IMR-90 (cell line): ENCODE measurements at regions not wholly inside any gene's neighbourhood (a gene's known extent, or its start where the extent isn't known, plus 50 kb on each side); places are given as distances from the start of the nearest gene placed in this dataset.

Source experiments
- ATAC-seq: fragments of 200-7000 bp; cut with Tn5 transposase; 2 replicates; pipeline ENCODE4 v1.9.1; 2020; ENCODE audit warnings: low read depth, mild to moderate bottlenecking, moderate library complexity
- BruUV-seq: library from RNA; stranded (reverse); fragments of 400-500 nt; replicated peaks from 2 replicates; lab custom pipeline; 2021; lab: Mats Ljungman, UMichigan
- CTCF ChIA-PET: fragments of 300-600 bp; formaldehyde crosslinking; extraction: SDS; loops from one replicate; lab custom pipeline; 2021; ENCODE audit warnings: antibody characterized with exemption; lab: Yijun Ruan, JAX
- POLR2A ChIA-PET: fragments of 300-600 bp; sonication (Branson Sonifier 250); formaldehyde crosslinking; loops from one replicate; lab custom pipeline; 2022; ENCODE audit warnings: antibody characterized with exemption; ENCODE audit not compliant: unreplicated experiment; lab: Charles Lee
- DNase-seq: peaks from one replicate; pipeline ENCODE4 v3.0.0; 2013
- H2AFZ ChIP-seq: replicated peaks from 2 replicates; pipeline ENCODE3; 2013; ENCODE audit warnings: low read length, mild to moderate bottlenecking; ENCODE audit not compliant: poor library complexity
- H2AK5ac ChIP-seq: 2 replicates; pipeline ENCODE4 v1.6.1; 2013; ENCODE audit warnings: low read depth, low read length, inconsistent platforms
- H2AK9ac ChIP-seq: replicated peaks from 2 replicates; pipeline ENCODE3; 2013; ENCODE audit warnings: mild to moderate bottlenecking, low read depth, low read length, moderate library complexity; ENCODE audit not compliant: poor library complexity
- H2BK120ac ChIP-seq: 2 replicates; pipeline ENCODE4 v1.6.1; 2013; ENCODE audit warnings: low read depth, low read length, inconsistent platforms
- H2BK15ac ChIP-seq: 3 replicates; pipeline ENCODE4 v1.6.1; 2013; ENCODE audit warnings: low read depth, low read length, inconsistent platforms
- H2BK20ac ChIP-seq: 2 replicates; pipeline ENCODE4 v1.6.1; 2013; ENCODE audit warnings: low read depth, mild to moderate bottlenecking, inconsistent platforms, low read length, moderate library complexity
- H2BK5ac ChIP-seq: 2 replicates; pipeline ENCODE4 v1.6.1; 2013; ENCODE audit warnings: mild to moderate bottlenecking, low read depth, low read length, inconsistent platforms; ENCODE audit not compliant: poor library complexity, severe bottlenecking
- H3K14ac ChIP-seq: replicated peaks from 2 replicates; pipeline ENCODE4 v1.6.1; 2013; ENCODE audit warnings: low read depth, low read length, inconsistent platforms
- H3K18ac ChIP-seq: 2 replicates; pipeline ENCODE4 v1.6.1; 2013; ENCODE audit warnings: low read depth, low read length, control low read depth
- H3K23ac ChIP-seq: 2 replicates; pipeline ENCODE4 v1.6.1; 2013; ENCODE audit warnings: low read depth, low read length, inconsistent platforms
- H3K27ac ChIP-seq: 2 replicates; pipeline ENCODE4 v1.5.1; 2013; ENCODE audit warnings: mild to moderate bottlenecking, control low read depth, low read length; ENCODE audit not compliant: insufficient read depth
- H3K27me3 ChIP-seq: 2 replicates; pipeline ENCODE4 v1.6.1; 2013; ENCODE audit warnings: low read length; ENCODE audit not compliant: control insufficient read depth, insufficient read depth
- H3K36me3 ChIP-seq: 2 replicates; pipeline ENCODE4 v1.6.1; 2013; ENCODE audit warnings: low read length, mixed read lengths; ENCODE audit not compliant: control insufficient read depth, insufficient read depth
- H3K4ac ChIP-seq: 2 replicates; pipeline ENCODE4 v1.6.1; 2013; ENCODE audit warnings: low read depth, low read length, inconsistent platforms
- H3K4me1 ChIP-seq: 2 replicates; pipeline ENCODE4 v1.6.1; 2013; ENCODE audit warnings: low read length, mixed read lengths; ENCODE audit not compliant: control insufficient read depth, insufficient read depth
- H3K4me2 ChIP-seq: 2 replicates; pipeline ENCODE4 v1.6.1; 2013; ENCODE audit warnings: low read depth, mild to moderate bottlenecking, control low read depth, low read length, moderate library complexity
- H3K4me3 ChIP-seq: 2 replicates; pipeline ENCODE4 v1.5.1; 2013; ENCODE audit warnings: low read depth, mild to moderate bottlenecking, control low read depth, low read length, moderate library complexity; ENCODE audit not compliant: insufficient read depth
- H3K56ac ChIP-seq: 2 replicates; pipeline ENCODE4 v1.6.1; 2013; ENCODE audit warnings: low read length, inconsistent platforms; ENCODE audit not compliant: insufficient read depth; ENCODE audit errors: extremely low read depth
- H3K79me1 ChIP-seq, 2 experiments: 2 replicates each; pipeline ENCODE4 v1.6.1; 2013; ENCODE audit warnings: low read length in 2 of 2, inconsistent platforms in 1 of 2, low read depth in 1 of 2
- H3K9ac ChIP-seq: 2 replicates; pipeline ENCODE4 v1.6.1; 2013; ENCODE audit warnings: low read depth, low read length, control low read depth
- H3K9me1 ChIP-seq: 2 replicates; pipeline ENCODE4 v1.6.1; 2013; ENCODE audit warnings: low read length, inconsistent platforms; ENCODE audit not compliant: insufficient read depth
- H3K9me3 ChIP-seq: 2 replicates; pipeline ENCODE4 v1.6.1; 2013; ENCODE audit warnings: low read length; ENCODE audit not compliant: control insufficient read depth, insufficient read depth
- H4K20me1 ChIP-seq: 2 replicates; pipeline ENCODE4 v1.6.1; 2013; ENCODE audit warnings: low read length, inconsistent platforms; ENCODE audit not compliant: insufficient read depth
- H4K5ac ChIP-seq: 2 replicates; pipeline ENCODE4 v1.6.1; 2013; ENCODE audit warnings: mild to moderate bottlenecking, low read depth, low read length, control low read depth
- H4K8ac ChIP-seq, 2 experiments: 2 replicates each; pipeline ENCODE4 v1.6.1; 2013; ENCODE audit warnings: low read depth in 2 of 2, low read length in 2 of 2, control low read depth in 1 of 2, inconsistent platforms in 1 of 2
- H4K91ac ChIP-seq: 2 replicates; pipeline ENCODE4 v1.6.1; 2013; ENCODE audit warnings: low read depth, low read length, inconsistent platforms; ENCODE audit not compliant: insufficient read depth
- BHLHE40 ChIP-seq: fragments of 150-350 bp; IDR thresholded peaks from 2 replicates; pipeline ENCODE4 v1.6.1; 2016; ENCODE audit warnings: mild to moderate bottlenecking, low read depth, low read length
- MAFK ChIP-seq: IDR thresholded peaks from 2 replicates; pipeline ENCODE4 v1.6.1; 2012; ENCODE audit warnings: low read depth, low read length, improper control_type of control experiment
- MAZ ChIP-seq: IDR thresholded peaks from 2 replicates; pipeline ENCODE4 v1.6.1; 2012; ENCODE audit warnings: low read depth, mild to moderate bottlenecking, low read length, improper control_type of control experiment, moderate library complexity, borderline replicate concordance
- dilution Hi-C: fragments of 300-500 bp; cut with HindIII; formaldehyde crosslinking; loops from one replicate; pipeline ENCODE4 v1.14.3; 2018; ENCODE audit warnings: low sequenced_read_pairs; ENCODE audit not compliant: unreplicated experiment
- in situ Hi-C: fragments of 300-500 bp; cut with MboI; formaldehyde crosslinking; loops from 3 replicates; pipeline ENCODE4 v1.14.3; 2019; ENCODE audit warnings: low sequenced_read_pairs, inconsistent platforms, mixed read lengths
- intact Hi-C: fragments of 100-400 bp; cut with micrococcal nuclease; formaldehyde crosslinking; loops from 2 replicates; pipeline ENCODE4 v1.10.0; 2022

DNA sequence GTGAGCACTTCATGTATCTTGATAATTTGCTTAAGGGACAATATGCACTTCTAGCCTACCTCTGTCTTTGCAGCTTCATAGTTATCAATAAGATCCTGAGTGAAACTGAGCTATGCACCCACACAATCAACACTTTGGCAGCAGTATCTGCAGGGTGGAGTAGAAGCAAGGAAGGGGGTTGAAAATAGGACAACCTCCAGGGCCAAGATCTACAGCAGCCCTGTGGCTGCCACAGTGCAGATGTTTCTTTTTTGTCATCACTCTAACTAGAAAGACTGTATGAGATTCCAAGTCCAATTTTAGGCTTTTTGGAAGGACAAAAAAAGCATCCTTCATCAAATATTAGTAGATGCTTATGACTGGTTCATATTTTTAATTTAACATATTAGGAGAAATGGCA, 336.1 kb upstream of the CITED2 start:
- Histone ChIP-seq H2BK120ac (peak overlapping the region; percentile 58), H2BK5ac (no peak overlapping the region), H2BK20ac (peak overlapping the region; percentile 43; the same call in 1 of the 2 replicates), H3K56ac (no peak overlapping the region), H4K91ac (no peak overlapping the region), H3K9ac (no peak overlapping the region), H4K5ac (no peak overlapping the region), H3K27ac (no peak overlapping the region), H3K4me1 (peaks cover 8% of the 10 kb centered on the region; the same call in 1 of the 2 replicates), H2AK5ac (no peak overlapping the region), H3K4me3 (no peak overlapping the region), H3K79me1 (no peaks in the 10 kb centered on the region), H4K20me1 (no peaks in the 10 kb centered on the region), H3K4ac (peak overlapping the region; percentile 46; the same call in 1 of the 2 replicates), H2AFZ (no peak overlapping the region), H2AK9ac (no peak overlapping the region), H3K9me1 (0 out of 2 replicates have a peak, but pooled peaks cover 7% of the 10 kb centered on the region), H2BK15ac (peak overlapping the region; percentile 91; the same call in 2 of the 3 replicates), H3K36me3 (no peaks in the 10 kb centered on the region), H3K18ac (no peak overlapping the region), H3K27me3 (no peaks in the 10 kb centered on the region), H3K14ac (peak overlapping the region; percentile 27; the same call in 1 of the 2 replicates), H4K8ac (peak overlapping the region in 1 of 2 experiments; percentile 17; a peak in 1 of 4 replicates), H3K23ac (no peak overlapping the region), H3K4me2 (no peak overlapping the region), H3K9me3 (no peaks in the 10 kb centered on the region)
- CTCF ChIA-PET: no interaction called here
- BruUV-seq: no TSS peak
- intact Hi-C loops (no loop called here), in situ Hi-C loops (no loop called here), dilution Hi-C loops (no loop called here)
- ATAC-seq (no peak), DNase-seq (no peak)
- no peak for TF ChIP-seq BHLHE40
- TF ChIP-seq MAFK: no peak
- TF ChIP-seq MAZ: no peak
- POLR2A ChIA-PET: no interaction called here
